T-helper 1 cell treated with Interleukin-12 subunit alpha and Interleukin-12 subunit beta and Interleukin-4 antibody, amounts not matched to agents 30 μg/mL and 1 μg/mL, for 36 hours (primary cell): ENCODE measurements at regions not wholly inside any gene's neighbourhood (a gene's known extent, or its start where the extent isn't known, plus 50 kb on each side); places are given as distances from the start of the nearest gene placed in this dataset.

Experiments used
- H3K27ac Mint-ChIP-seq: one replicate; pipeline ENCODE4 v1.8.0; 2021; ENCODE audit warnings: mild to moderate bottlenecking, mixed read lengths
- H3K27me3 Mint-ChIP-seq: one replicate; pipeline ENCODE4 v1.8.0; 2021; ENCODE audit warnings: low read depth, mixed read lengths
- H3K36me3 Mint-ChIP-seq: one replicate; pipeline ENCODE4 v1.8.0; 2021; ENCODE audit warnings: low read depth, mixed read lengths
- H3K4me1 Mint-ChIP-seq: one replicate; pipeline ENCODE4 v1.8.0; 2021; ENCODE audit warnings: low read depth, mixed read lengths
- H3K4me3 Mint-ChIP-seq: one replicate; pipeline ENCODE4 v1.8.0; 2021; ENCODE audit warnings: mild to moderate bottlenecking, moderate library complexity, mixed read lengths
- H3K9me3 Mint-ChIP-seq: one replicate; pipeline ENCODE4 v1.8.0; 2021; ENCODE audit warnings: mixed read lengths

DNA sequence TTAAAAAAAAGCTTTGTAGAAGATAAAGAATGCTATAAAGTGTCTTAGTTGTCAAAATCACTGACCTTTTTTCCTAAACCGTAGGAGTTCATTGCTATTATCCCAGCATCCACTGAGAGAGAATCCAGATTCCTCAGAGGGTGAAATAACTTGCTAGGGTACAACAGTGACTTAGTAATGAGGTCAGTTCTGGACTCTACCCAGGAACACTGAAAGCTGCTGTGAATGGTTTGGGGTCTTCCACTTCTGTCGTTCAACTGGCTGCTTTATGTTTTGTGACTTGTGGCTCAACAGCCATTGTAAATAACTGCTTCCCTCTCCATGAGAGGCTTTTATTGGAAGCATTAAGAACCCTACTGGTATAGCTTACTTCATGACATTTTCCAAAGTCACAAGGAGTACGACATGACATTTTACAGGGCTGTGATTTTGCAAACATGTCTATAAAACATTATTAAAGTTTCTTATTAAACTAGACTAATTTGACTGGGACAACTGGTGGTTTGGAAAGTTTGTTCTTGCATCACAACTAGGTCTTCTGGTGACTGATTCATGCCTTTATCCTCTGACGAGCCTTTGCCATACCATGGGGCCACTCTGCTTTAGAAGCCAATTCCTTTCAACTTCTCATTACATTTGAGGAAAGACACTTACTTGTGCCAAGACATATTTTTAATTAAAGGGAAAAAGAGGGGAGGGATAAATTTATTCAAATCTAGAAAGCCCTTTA lies 92.2 kb upstream of the CDH11 start:
- Mint-ChIP-seq H3K27me3 (no peaks in the 10 kb centered on the region), H3K4me3 (no peak overlapping the region), H3K4me1 (no peaks in the 10 kb centered on the region), H3K9me3 (peaks cover 7% of the 10 kb centered on the region), H3K27ac (no peak overlapping the region), H3K36me3 (no peaks in the 10 kb centered on the region)

DNA sequence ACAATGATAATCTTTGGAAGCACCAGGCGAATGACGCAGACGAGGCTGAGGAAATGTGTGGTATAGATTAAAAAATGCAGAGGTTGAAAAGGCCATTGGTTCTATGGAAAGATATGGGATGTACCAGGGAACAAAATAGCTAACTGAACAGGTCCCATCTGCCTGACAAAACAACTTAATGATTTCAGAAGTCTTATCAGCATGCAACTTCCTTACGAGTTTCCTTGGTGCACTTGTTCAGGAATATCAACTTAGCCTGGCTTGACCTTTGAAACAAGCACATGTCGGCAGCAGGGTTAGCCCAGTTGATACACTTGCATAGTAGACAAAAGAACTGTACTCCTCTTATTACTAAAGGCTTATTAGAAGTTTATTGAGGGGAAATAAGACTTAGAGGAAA lies 90.9 kb upstream of the CDH11 start:
- no peak overlapping the region for H3K4me3 Mint-ChIP-seq
- peaks cover 7% of the 10 kb centered on the region for H3K9me3 Mint-ChIP-seq
- H3K27ac Mint-ChIP-seq, result no peak overlapping the region
- no peaks in the 10 kb centered on the region for H3K36me3 Mint-ChIP-seq
- no peaks in the 10 kb centered on the region for H3K4me1 Mint-ChIP-seq
- no peaks in the 10 kb centered on the region for H3K27me3 Mint-ChIP-seq

DNA sequence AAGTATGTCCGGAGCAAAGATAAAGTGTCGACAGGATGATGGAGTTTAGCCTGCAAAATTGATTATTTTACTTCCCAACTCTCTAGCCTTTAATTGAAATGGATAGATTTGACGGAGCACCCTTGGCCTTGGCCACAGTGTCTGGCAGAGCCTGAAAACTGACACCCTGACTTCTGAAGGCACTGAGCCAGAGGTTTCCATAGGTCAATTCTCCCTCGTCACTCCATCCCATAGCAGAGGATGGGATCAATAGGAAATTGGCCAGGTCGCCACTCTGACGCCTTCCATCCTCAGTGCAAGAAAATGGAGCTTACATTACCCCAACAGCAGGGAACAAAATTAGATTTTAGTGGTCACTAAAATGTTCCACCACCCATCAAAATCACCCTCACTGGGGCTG lies 90.4 kb upstream of the CDH11 start:
- H3K4me1 Mint-ChIP-seq, result no peaks in the 10 kb centered on the region
- no peak overlapping the region for H3K4me3 Mint-ChIP-seq
- peaks cover 7% of the 10 kb centered on the region for H3K9me3 Mint-ChIP-seq
- H3K27ac Mint-ChIP-seq, result no peak overlapping the region
- no peaks in the 10 kb centered on the region for H3K27me3 Mint-ChIP-seq
- H3K36me3 Mint-ChIP-seq, result no peaks in the 10 kb centered on the region

DNA sequence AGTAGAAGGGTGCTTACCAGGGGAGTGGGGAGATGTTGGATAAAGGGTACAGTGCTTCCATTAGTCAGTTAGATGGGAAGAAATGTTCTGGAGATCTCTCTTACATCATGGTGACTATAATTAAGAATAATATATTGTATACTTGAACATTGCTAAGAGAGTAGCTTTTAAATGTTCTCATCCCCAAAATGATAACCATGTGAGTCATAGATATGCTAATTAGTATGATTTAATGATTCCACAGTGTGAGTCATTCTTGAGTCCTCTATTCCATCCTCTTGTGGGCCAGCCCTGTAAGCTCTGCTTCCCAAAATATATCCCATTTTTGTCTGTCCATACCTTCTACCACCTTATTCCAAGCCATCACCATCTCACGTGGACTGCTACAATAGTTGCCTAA lies 80.6 kb upstream of the CDH11 start:
- no peaks in the 10 kb centered on the region for H3K27me3 Mint-ChIP-seq
- H3K27ac Mint-ChIP-seq, result no peak overlapping the region
- no peaks in the 10 kb centered on the region for H3K4me1 Mint-ChIP-seq
- H3K36me3 Mint-ChIP-seq, result no peaks in the 10 kb centered on the region
- H3K9me3 Mint-ChIP-seq, result peaks cover 8% of the 10 kb centered on the region
- no peak overlapping the region for H3K4me3 Mint-ChIP-seq

DNA sequence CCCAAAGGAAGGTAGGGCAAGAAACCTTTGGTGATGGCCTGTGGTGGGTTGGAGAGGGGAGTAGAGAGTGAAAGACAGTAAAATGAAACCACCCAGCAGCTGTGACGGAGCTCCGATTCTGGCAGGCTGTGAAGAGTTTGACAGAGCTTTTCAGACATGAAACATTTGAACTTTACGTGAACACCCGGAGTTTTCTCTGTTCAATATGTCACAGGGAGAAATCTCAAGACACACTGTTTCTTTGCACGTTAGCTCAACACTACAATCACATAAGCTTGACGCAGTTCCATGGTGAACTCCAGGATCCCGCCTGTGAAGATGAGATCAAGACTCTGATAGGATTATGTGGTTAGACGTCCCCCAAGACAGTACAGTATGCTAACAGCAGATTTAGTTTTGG lies 79.6 kb upstream of the CDH11 start:
- Mint-ChIP-seq H3K9me3 (peaks cover 8% of the 10 kb centered on the region), H3K4me1 (no peaks in the 10 kb centered on the region), H3K4me3 (no peak overlapping the region)

DNA sequence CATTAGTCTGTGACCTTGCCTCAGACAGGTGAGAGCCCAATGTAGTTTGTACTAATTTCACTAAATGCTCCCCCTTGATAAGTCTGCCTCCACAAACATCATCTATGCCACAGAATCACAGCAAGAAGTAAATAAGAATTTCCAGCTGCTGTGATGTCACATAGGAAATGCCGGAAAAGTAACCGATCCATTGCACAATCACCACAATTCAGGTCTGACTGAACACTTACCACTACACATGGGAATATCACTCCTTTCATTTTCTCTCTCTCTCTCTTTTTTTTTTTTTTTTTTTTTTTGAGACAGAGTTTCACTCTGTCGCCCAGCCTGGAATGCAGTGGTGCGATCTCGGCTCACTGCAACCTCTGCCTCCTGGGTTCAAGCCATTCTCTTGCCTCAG lies 79.0 kb upstream of the CDH11 start:
- Mint-ChIP-seq H3K4me1 (no peaks in the 10 kb centered on the region), H3K27ac (no peak overlapping the region), H3K27me3 (no peaks in the 10 kb centered on the region), H3K36me3 (no peaks in the 10 kb centered on the region), H3K9me3 (peaks cover 8% of the 10 kb centered on the region), H3K4me3 (no peak overlapping the region)

More for the DNA sequence above, 79.6 kb upstream of the CDH11 start:
- no peaks in the 10 kb centered on the region for H3K27me3 Mint-ChIP-seq
- no peaks in the 10 kb centered on the region for H3K36me3 Mint-ChIP-seq
- H3K27ac Mint-ChIP-seq, result no peak overlapping the region

DNA sequence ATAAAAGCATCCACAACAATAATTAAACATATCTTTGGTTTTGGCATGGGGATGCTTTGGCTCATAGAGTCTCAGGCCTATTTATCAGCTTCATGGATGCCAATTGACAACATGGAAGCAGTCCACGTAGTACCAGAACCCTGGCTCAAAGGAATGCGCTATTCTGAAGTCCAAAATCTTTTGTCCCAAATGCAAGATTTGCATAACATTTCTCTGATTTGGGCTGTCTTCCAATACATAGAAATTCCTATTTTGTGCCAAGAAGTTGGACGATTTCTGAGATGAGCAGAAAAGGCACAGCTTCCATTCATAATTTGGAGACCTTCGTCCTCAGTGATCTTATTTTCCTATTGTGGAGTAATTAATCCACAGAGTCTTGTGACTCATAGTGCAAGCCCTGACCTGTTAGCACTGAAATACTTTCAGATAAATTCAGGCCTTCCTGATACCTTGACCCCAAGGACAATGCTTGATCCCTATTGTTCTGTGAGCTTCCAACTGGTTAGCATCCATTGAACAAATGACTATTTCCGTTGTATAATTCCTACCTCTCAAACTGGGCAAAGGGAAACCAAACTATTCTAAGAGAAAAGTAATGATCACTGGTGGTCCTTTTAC lies 78.4 kb upstream of the CDH11 start:
- peaks cover 8% of the 10 kb centered on the region for H3K9me3 Mint-ChIP-seq
- H3K4me1 Mint-ChIP-seq, result no peaks in the 10 kb centered on the region
- H3K4me3 Mint-ChIP-seq, result no peak overlapping the region
- no peaks in the 10 kb centered on the region for H3K36me3 Mint-ChIP-seq
- no peaks in the 10 kb centered on the region for H3K27me3 Mint-ChIP-seq
- H3K27ac Mint-ChIP-seq, result no peak overlapping the region

DNA sequence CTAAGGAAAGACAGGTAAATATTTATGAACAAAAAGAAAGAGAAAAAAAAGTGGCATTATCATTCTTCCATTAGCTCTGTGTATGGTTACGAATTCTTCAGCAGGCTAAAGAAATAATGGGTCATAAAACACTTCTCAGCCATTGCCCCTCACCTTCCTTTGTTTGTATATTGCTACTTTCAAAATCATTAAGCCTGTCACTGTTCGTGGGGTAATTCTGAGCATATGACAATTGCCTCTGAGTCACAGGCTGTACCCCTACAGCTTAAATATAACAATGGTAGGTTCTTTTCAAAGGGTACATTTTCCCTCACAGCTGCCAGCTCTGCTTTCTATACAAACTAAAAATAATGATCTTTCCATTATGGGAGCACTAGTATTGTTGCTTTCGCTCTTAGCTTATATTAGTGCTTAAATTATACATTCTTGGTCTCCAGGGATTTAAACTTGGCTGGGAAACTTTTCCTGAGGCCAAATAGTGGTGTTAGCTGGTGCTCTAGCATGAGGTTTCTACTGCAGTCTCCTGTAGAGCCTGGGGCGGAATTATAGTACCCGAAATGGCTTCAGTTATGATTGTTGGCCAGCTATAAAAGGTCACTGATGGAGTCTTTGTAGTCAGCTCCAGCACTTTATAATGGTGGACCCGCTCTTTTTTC lies 74.7 kb upstream of the CDH11 start:
- Mint-ChIP-seq H3K9me3 (peaks cover 5% of the 10 kb centered on the region), H3K27me3 (no peaks in the 10 kb centered on the region), H3K27ac (no peak overlapping the region), H3K4me1 (no peaks in the 10 kb centered on the region), H3K36me3 (no peaks in the 10 kb centered on the region), H3K4me3 (no peak overlapping the region)

DNA sequence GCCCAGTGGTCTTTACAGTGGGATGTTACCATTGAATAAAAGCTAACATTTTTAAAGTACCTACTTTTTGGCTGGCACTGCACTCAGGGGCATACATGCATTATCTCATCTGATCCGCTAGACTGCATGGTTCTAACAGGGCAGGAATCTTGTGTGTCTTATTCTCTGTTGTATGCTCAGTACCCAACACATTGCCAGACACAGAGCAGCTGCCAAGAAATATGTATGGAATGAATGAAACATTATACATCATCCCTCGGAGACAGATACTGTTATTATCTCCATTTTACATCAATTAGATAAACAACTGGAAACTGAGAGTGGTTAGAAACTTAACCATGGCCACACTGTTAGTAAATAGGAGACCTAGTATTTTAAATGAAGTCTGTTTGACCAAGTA lies 74.1 kb upstream of the CDH11 start:
- H3K4me3 Mint-ChIP-seq, result no peak overlapping the region
- H3K9me3 Mint-ChIP-seq, result peaks cover 5% of the 10 kb centered on the region
- no peak overlapping the region for H3K27ac Mint-ChIP-seq
- H3K4me1 Mint-ChIP-seq, result no peaks in the 10 kb centered on the region
- no peaks in the 10 kb centered on the region for H3K27me3 Mint-ChIP-seq
- H3K36me3 Mint-ChIP-seq, result no peaks in the 10 kb centered on the region

DNA sequence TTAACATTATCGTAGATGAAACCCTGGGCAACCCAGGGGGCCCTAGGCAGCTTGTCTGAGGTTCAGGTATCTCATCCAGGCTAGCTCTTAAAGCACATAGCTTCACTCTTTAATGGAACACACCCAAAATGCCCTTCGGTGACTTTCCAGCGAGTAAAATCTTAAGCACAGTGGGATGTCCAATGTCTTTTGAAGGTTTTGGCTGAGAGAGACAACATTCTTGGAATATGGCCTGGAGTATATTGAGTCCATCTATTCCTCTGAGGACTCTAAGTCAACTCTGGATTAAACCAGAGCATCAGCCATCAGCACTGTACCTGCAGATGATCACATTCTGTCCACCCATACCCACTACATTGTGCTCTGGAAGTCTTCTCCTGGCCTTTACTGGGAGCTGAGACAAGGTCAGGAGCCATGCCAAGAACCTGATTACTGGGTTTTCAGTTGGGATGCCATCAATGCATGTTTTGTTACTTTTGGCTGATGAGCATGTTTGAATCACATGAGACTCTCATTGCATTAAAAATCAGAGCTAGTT lies 63.4 kb upstream of the CDH11 start:
- Mint-ChIP-seq H3K36me3 (no peaks in the 10 kb centered on the region), H3K4me3 (no peak overlapping the region)

DNA sequence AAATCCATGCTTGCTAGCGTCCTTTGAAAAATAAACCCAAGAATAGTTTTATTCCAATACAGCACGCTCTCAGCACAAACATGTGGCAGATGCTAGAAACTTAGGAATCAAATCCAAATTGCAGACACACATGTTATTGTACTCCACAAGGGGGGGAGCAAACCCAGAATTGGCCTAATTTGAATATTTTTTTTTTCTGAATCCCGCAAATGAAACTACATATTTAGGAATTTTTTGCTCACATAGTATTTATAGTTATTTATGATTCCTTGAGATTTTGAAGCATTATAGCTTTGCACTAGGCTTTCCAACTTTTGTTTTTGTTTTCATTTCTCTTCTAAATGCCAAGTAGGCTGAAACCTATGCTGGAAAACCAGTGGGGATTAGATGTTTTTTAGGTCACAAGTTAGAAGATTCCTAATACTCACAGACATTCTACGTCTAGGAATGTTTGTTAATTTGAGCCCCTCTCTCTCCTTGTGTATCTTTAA lies 59.3 kb upstream of the CDH11 start:
- H3K36me3 Mint-ChIP-seq, result no peaks in the 10 kb centered on the region
- H3K27me3 Mint-ChIP-seq, result no peaks in the 10 kb centered on the region
- H3K4me1 Mint-ChIP-seq, result no peaks in the 10 kb centered on the region
- H3K4me3 Mint-ChIP-seq, result no peak overlapping the region
- H3K9me3 Mint-ChIP-seq, result peaks cover 8% of the 10 kb centered on the region
- H3K27ac Mint-ChIP-seq, result no peak overlapping the region

More for the DNA sequence above, 63.4 kb upstream of the CDH11 start:
- peaks cover 10% of the 10 kb centered on the region for H3K9me3 Mint-ChIP-seq
- H3K27ac Mint-ChIP-seq, result no peak overlapping the region
- no peaks in the 10 kb centered on the region for H3K27me3 Mint-ChIP-seq
- H3K4me1 Mint-ChIP-seq, result no peaks in the 10 kb centered on the region

DNA sequence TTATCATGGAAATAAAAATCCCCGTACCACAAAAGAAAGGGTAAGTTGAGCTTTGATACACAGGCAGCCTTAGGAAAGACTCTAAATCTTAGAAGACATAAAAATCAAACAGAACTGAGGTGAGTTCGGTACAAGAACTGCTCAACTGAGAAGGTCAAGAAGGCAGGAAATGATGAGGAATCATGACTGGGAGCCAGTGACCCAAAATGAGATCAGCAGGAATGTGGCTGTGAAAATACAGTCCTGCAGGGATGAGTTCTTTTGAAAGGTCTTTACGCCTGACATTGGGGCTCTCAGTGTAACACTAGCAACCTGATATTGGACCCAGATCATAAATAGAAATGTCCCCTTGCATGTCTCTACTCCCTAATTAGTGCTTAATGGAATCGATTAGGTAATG lies 56.3 kb upstream of the CDH11 start:
- H3K4me1 Mint-ChIP-seq, result no peaks in the 10 kb centered on the region
- peaks cover 8% of the 10 kb centered on the region for H3K9me3 Mint-ChIP-seq
- no peak overlapping the region for H3K4me3 Mint-ChIP-seq
- no peaks in the 10 kb centered on the region for H3K36me3 Mint-ChIP-seq
- no peak overlapping the region for H3K27ac Mint-ChIP-seq
- H3K27me3 Mint-ChIP-seq, result no peaks in the 10 kb centered on the region

DNA sequence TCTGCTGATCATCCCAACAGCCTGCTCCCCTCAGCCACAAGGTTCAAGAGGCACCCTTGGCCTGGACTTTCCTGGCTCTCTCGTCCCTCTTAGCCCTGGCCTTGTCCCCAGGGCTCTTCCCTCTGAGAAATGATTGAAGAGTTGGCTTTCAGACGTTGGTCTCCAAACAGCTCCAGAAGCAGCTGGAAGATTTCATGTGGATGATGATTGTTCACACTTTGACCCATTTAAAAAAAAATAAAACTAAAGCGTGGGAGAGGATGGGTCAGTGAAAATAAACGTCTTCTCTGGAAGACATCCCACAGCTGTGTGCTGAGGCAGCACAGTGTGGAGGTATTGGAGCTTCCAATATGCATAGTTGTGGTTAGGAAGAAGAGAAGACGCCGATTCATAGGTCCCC lies 54.7 kb upstream of the CDH11 start:
- H3K4me1 Mint-ChIP-seq, result no peaks in the 10 kb centered on the region
- H3K27me3 Mint-ChIP-seq, result no peaks in the 10 kb centered on the region
- no peak overlapping the region for H3K27ac Mint-ChIP-seq
- peaks cover 8% of the 10 kb centered on the region for H3K9me3 Mint-ChIP-seq
- H3K4me3 Mint-ChIP-seq, result no peak overlapping the region
- no peaks in the 10 kb centered on the region for H3K36me3 Mint-ChIP-seq

DNA sequence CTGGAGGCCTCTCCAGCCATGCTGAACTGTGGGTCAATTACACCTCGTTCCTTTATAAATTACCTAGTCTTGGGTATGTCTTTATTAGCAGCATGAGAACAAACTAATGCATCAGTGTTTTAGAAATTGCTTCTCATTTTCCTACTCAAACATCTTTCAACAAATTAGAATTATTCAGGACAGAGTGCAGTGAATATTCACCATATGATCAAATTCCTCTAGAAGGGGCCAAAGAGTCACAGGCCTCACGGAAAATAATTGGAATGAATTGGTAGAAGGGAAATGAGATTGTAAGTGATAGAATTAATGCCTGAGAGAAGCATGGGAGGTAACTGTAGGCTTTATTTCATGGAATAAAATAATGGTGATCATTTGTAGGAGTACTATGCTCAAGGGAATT lies 50.5 kb upstream of the CDH11 start:
- Mint-ChIP-seq H3K27me3 (no peaks in the 10 kb centered on the region), H3K27ac (no peak overlapping the region), H3K4me3 (no peak overlapping the region)

More for the DNA sequence above, 50.5 kb upstream of the CDH11 start:
- no peaks in the 10 kb centered on the region for H3K4me1 Mint-ChIP-seq
- no peaks in the 10 kb centered on the region for H3K36me3 Mint-ChIP-seq
- peaks cover 20% of the 10 kb centered on the region for H3K9me3 Mint-ChIP-seq
